K562 (cell line): ENCODE measurements at regions not wholly inside any gene's neighbourhood (a gene's known extent, or its start where the extent isn't known, plus 50 kb on each side); places are given as distances from the start of the nearest gene placed in this dataset.
"Not testable (repeated sequence)": the region's sequence is repeated elsewhere in the genome, so short reads cannot be mapped to it uniquely, and the experiment has no call there.

ENCODE experiments used
- ATAC-seq: fragments of 200-7000 bp; cut with Tn5 transposase; 3 replicates; pipeline ENCODE4 v1.9.1; 2020; ENCODE audit warnings: moderate library complexity
- BruUV-seq: library from RNA; stranded (reverse); fragments of 400-500 nt; replicated peaks from 2 replicates; lab custom pipeline; 2021; lab: Mats Ljungman, UMichigan
- CTCF ChIA-PET: fragments of 300-600 bp; formaldehyde crosslinking; extraction: SDS; loops from one replicate; lab custom pipeline; 2021; ENCODE audit warnings: low intra/inter-chr PET ratio; lab: Yijun Ruan, JAX
- POLR2A ChIA-PET: fragments of 300-600, 350-650 bp; sonication (Branson Sonifier 250); formaldehyde crosslinking; extraction: SDS; loops from one replicate; lab custom pipeline; 2021; ENCODE audit warnings: antibody characterized with exemption, inconsistent platforms; lab: Yijun Ruan, JAX
- DNase-seq, 4 experiments: peaks; one replicate each; pipeline versions ENCODE4 v3.0.0 to v3.0.0-alpha.2; 2011 to 2018; ENCODE audit warnings: low spot score in 3 of 4, mixed read lengths in 3 of 4; ENCODE audit errors: extremely low read depth in 1 of 4
- FAIRE-seq: peaks from 2 replicates; lab custom pipeline; 2011; peaks lifted over from hg19 to GRCh38; lab: Jason Lieb, UNC
- H2AFZ ChIP-seq: 2 replicates; pipeline ENCODE4 v1.6.0; 2011; ENCODE audit warnings: low read depth, low read length, control low read depth, inconsistent platforms
- H3K27ac ChIP-seq: fragments of 200-600 bp; 3 replicates; pipeline ENCODE4 v1.8.0; 2011; ENCODE audit warnings: low read depth, mild to moderate bottlenecking, control low read depth, inconsistent platforms, low read length, moderate library complexity, mixed read lengths; ENCODE audit errors: extremely low read depth
- H3K27me3 ChIP-seq, 2 experiments: fragments of 300-600 bp in 1 of 2; 2 replicates in 1 of 2; 3 replicates in 1 of 2; pipeline versions ENCODE4 v1.6.0 to v1.8.0; 2011; ENCODE audit warnings: inconsistent platforms in 2 of 2, low read length in 2 of 2, mild to moderate bottlenecking in 1 of 2, mixed read lengths in 1 of 2, moderate library complexity in 1 of 2; ENCODE audit not compliant: control insufficient read depth in 2 of 2, insufficient read depth in 2 of 2
- H3K36me3 ChIP-seq: fragments of 300-600 bp; 3 replicates; pipeline ENCODE4 v1.8.0; 2011; ENCODE audit warnings: mild to moderate bottlenecking, low read length, inconsistent platforms; ENCODE audit not compliant: control insufficient read depth, insufficient read depth
- H3K4me1 ChIP-seq, 2 experiments: fragments of 200-600 bp in 1 of 2; replicated peaks in 1 of 2; 2 replicates in 1 of 2; 3 replicates in 1 of 2; pipeline versions ENCODE4 v1.5.1 to v1.8.0; 2011; ENCODE audit warnings: inconsistent platforms in 2 of 2, low read length in 2 of 2, mild to moderate bottlenecking in 1 of 2, mixed read lengths in 1 of 2, moderate library complexity in 1 of 2; ENCODE audit not compliant: control insufficient read depth in 2 of 2, insufficient read depth in 2 of 2
- H3K4me2 ChIP-seq: 2 replicates; pipeline ENCODE4 v1.6.1; 2011; ENCODE audit warnings: low read length, control low read depth, inconsistent platforms, mixed read lengths; ENCODE audit not compliant: insufficient read depth
- H3K4me3 ChIP-seq: fragments of 200-600 bp; sonication (generic), shearing (Covaris generic); 2 replicates; pipeline ENCODE4 v1.5.1; 2016; ENCODE audit warnings: control low read depth, inconsistent platforms
- H3K79me2 ChIP-seq: fragments of 200-600 bp; 3 replicates; pipeline ENCODE4 v1.8.0; 2011; ENCODE audit warnings: low read length, inconsistent platforms; ENCODE audit not compliant: control insufficient read depth, insufficient read depth
- H3K9ac ChIP-seq, 2 experiments: 2 replicates each; pipeline versions ENCODE4 v1.6.0 to v1.6.1; 2011; ENCODE audit warnings: low read depth in 2 of 2, low read length in 2 of 2, control low read depth in 1 of 2, inconsistent platforms in 1 of 2, mild to moderate bottlenecking in 1 of 2, mixed read lengths in 1 of 2; ENCODE audit not compliant: insufficient read depth in 1 of 2
- H3K9me1 ChIP-seq: one replicate; pipeline ENCODE4 v1.6.0; 2011; ENCODE audit warnings: inconsistent platforms, mild to moderate bottlenecking, low read length, moderate library complexity; ENCODE audit not compliant: control insufficient read depth, insufficient read depth
- H3K9me3 ChIP-seq: replicated peaks from 2 replicates; pipeline ENCODE4 v1.5.1; 2011; ENCODE audit warnings: low read depth, low read length, inconsistent platforms; ENCODE audit not compliant: control insufficient read depth, insufficient read depth
- H4K20me1 ChIP-seq: replicated peaks from 2 replicates; pipeline ENCODE4 v1.6.1; 2011; ENCODE audit warnings: low read length, inconsistent platforms, mixed read lengths; ENCODE audit not compliant: control insufficient read depth, insufficient read depth
- ATF1 ChIP-seq, 2 experiments: fragments of 450-650 bp in 1 of 2; IDR thresholded peaks; 2 replicates each; pipeline ENCODE4 v1.6.1; 2016; ENCODE audit warnings: missing compliant biosample characterization in 1 of 2, missing genetic modification characterization in 1 of 2
- CLOCK ChIP-seq: fragments of 250-450 bp; sonication (Bioruptor Pico); IDR thresholded peaks from 2 replicates; pipeline ENCODE4 v1.4.0; 2020; ENCODE audit warnings: mild to moderate bottlenecking, moderate library complexity, borderline replicate concordance
- CREBBP ChIP-seq: IDR thresholded peaks from one replicate; pipeline ENCODE4 v1.6.1; 2012; ENCODE audit warnings: low read depth, mild to moderate bottlenecking, control low read depth, inconsistent platforms, low read length
- CTBP1 ChIP-seq: fragments of 450-650 bp; IDR thresholded peaks from 2 replicates; pipeline ENCODE4 v1.6.1; 2016; ENCODE audit warnings: borderline replicate concordance
- DACH1 ChIP-seq: fragments of 450-650 bp; IDR thresholded peaks from 2 replicates; pipeline ENCODE4 v1.6.1; 2018; ENCODE audit not compliant: partially characterized antibody
- ELK1 ChIP-seq: sonication (generic); formaldehyde crosslinking; IDR thresholded peaks from 2 replicates; pipeline ENCODE4 v1.8.1; 2022; ENCODE audit warnings: missing genetic modification reagents
- ETV6 ChIP-seq, 3 experiments: fragments of 150-350 bp in 1 of 3; sonication (generic) in 1 of 3; formaldehyde crosslinking in 1 of 3; IDR thresholded peaks; 2 replicates each; pipeline versions ENCODE4 v1.6.1 to v1.8.0; 2014 to 2022; ENCODE audit warnings: borderline replicate concordance in 2 of 3, low read depth in 2 of 3, antibody characterized with exemption in 1 of 3, low read length in 1 of 3, mild to moderate bottlenecking in 1 of 3, missing genetic modification reagents in 1 of 3
- FOXM1 ChIP-seq, 2 experiments: fragments of 450-650 bp in 1 of 2; sonication (generic) in 1 of 2; formaldehyde crosslinking in 1 of 2; IDR thresholded peaks; 2 replicates each; pipeline versions ENCODE4 v1.6.1 to v1.9.0; 2017 to 2022; ENCODE audit warnings: low read depth in 2 of 2, mild to moderate bottlenecking in 2 of 2, missing genetic modification reagents in 1 of 2, moderate library complexity in 1 of 2
- HSF4 ChIP-seq: fragments of 250-450 bp; sonication (Bioruptor Pico); IDR thresholded peaks from 2 replicates; pipeline ENCODE4 v2.1.2; 2022; ENCODE audit warnings: mild to moderate bottlenecking, moderate library complexity, borderline replicate concordance
- KDM1A ChIP-seq, 2 experiments: fragments of 450-650 bp; IDR thresholded peaks; 2 replicates each; pipeline ENCODE4 v1.6.1; 2016; ENCODE audit warnings: mild to moderate bottlenecking in 2 of 2
- KLF1 ChIP-seq: fragments of 450-650 bp; IDR thresholded peaks from 2 replicates; pipeline ENCODE4 v1.6.1; 2016; ENCODE audit warnings: missing genetic modification characterization, missing compliant biosample characterization
- LARP7 ChIP-seq: fragments of 450-650 bp; IDR thresholded peaks from 2 replicates; pipeline ENCODE4 v1.6.1; 2016
- PHTF2 ChIP-seq: fragments of 250-450 bp; sonication (Bioruptor Pico); IDR thresholded peaks from 2 replicates; pipeline ENCODE4 v1.5.0; 2021; ENCODE audit warnings: mild to moderate bottlenecking
- POLR2AphosphoS2 ChIP-seq: IDR thresholded peaks from 2 replicates; pipeline ENCODE4 v1.6.1; 2012; ENCODE audit warnings: low read length, improper control_type of control experiment
- RBM39 ChIP-seq: fragments of 200-400 bp; formaldehyde crosslinking; optimal IDR thresholded peaks from 2 replicates; pipeline ENCODE3; 2018; ENCODE audit warnings: low read depth, low read length
- TBL1XR1 ChIP-seq, 2 experiments: IDR thresholded peaks; 2 replicates each; pipeline ENCODE4 v1.6.1; 2012; ENCODE audit warnings: improper control_type of control experiment in 2 of 2, low read length in 2 of 2, mild to moderate bottlenecking in 1 of 2
- WGBS: fragments of 100-300 bp; shearing (Covaris generic); methylation state at CpG from one replicate; pipeline ENCODE4 v1.1.6; 2016; ENCODE audit warnings: low coverage, mixed read lengths; ENCODE audit not compliant: insufficient coverage; ENCODE audit errors: missing lambda C conversion rate; 5-methylcytosine and 5-hydroxymethylcytosine counted together
- in situ Hi-C: fragments of 300-500 bp; cut with MboI; formaldehyde crosslinking; loops from 4 replicates; pipeline ENCODE4 v1.15.0; 2018; ENCODE audit warnings: inconsistent platforms, mixed read lengths
- intact Hi-C: fragments of 100-400 bp; cut with micrococcal nuclease; formaldehyde crosslinking; loops from 2 replicates; pipeline ENCODE4 v1.14.2; 2022

- TF ChIP-seq ELK1 (CRISPR knock-in tag) (no peak), KDM1A (IDR thresholded peaks at IDR 0.05) (no peak), TBL1XR1 (IDR thresholded peaks at IDR 0.05; ENCODE audit: low read length in 2 of 2) (no peak), CREBBP (no peak), POLR2AphosphoS2 (no peak), ETV6 (IDR thresholded peaks at IDR 0.05; ENCODE audit: borderline replicate concordance in 1 of 2, low read depth in 2 of 2, low read length in 1 of 2) (no peak), ETV6 (CRISPR knock-in tag; IDR thresholded peaks at IDR 0.05; ENCODE audit: borderline replicate concordance) (no peak), PHTF2 (CRISPR knock-in tag) (no peak), FOXM1 (IDR thresholded peaks at IDR 0.05; ENCODE audit: low read depth) (no peak), FOXM1 (CRISPR knock-in tag; IDR thresholded peaks at IDR 0.05; ENCODE audit: low read depth) (no peak), ATF1 (CRISPR knock-in tag; IDR thresholded peaks at IDR 0.05) (no peak), ATF1 (tag; IDR thresholded peaks at IDR 0.05) (no peak), DACH1 (no peak), CLOCK (CRISPR knock-in tag) (no peak), KLF1 (no peak), LARP7 (no peak), RBM39 (no peak), CTBP1 (no peak), HSF4 (CRISPR knock-in tag) (no peak)
These were observed 869.4 kb downstream of the PCDH17 start (continued) for GRCh38 chr13:58500938-58501337.

- CTCF ChIA-PET, H3K79me2 ChIP-seq, H3K27ac ChIP-seq, H3K9me1 ChIP-seq, H2AFZ ChIP-seq, POLR2A ChIA-PET, H3K9ac ChIP-seq, H3K4me3 ChIP-seq, H3K9me3 ChIP-seq, H3K4me1 ChIP-seq, H3K27me3 ChIP-seq, BruUV-seq, H4K20me1 ChIP-seq, intact Hi-C loops, DNase-seq, ATAC-seq, FAIRE-seq, H3K36me3 ChIP-seq, in situ Hi-C loops, H3K4me2 ChIP-seq: not testable (repeated sequence)
- 19% methylated on average over 7 of the region's 21 CpGs for WGBS
These were observed 872.7 kb downstream of the PCDH17 start for GRCh38 chr13:58504202-58504700.
